H1 (cell line): ENCODE measurements at regions not wholly inside any gene's neighbourhood (a gene's known extent, or its start where the extent isn't known, plus 50 kb on each side); places are given as distances from the start of the nearest gene placed in this dataset.

Experiments
- CTCF ChIA-PET: fragments of 300-600 bp; sonication (Branson Sonifier 250); formaldehyde crosslinking; loops from one replicate; lab custom pipeline; 2021; ENCODE audit not compliant: partially characterized antibody; lab: Charles Lee
- POLR2A ChIA-PET: fragments of 300-600 bp; sonication (Branson Sonifier 250); formaldehyde crosslinking; loops from one replicate; lab custom pipeline; 2021; ENCODE audit warnings: inconsistent platforms; ENCODE audit not compliant: partially characterized antibody; lab: Charles Lee
- DNase-seq, 2 experiments: peaks; one replicate each; pipeline versions ENCODE4 v3.0.0 to v3.0.0-alpha.2; 2010 to 2022; ENCODE audit warnings: low spot score in 2 of 2, low read depth in 1 of 2, mixed read lengths in 1 of 2
- FAIRE-seq: peaks from 2 replicates; lab custom pipeline; 2011; peaks lifted over from hg19 to GRCh38; lab: Jason Lieb, UNC
- H2AFZ ChIP-seq: 2 replicates; pipeline ENCODE4 v1.8.1; 2012; ENCODE audit warnings: low read length, inconsistent platforms
- H2AK5ac ChIP-seq: 2 replicates; pipeline ENCODE4 v1.6.1; 2013; ENCODE audit warnings: low read depth, low read length
- H2BK120ac ChIP-seq: replicated peaks from 2 replicates; pipeline ENCODE3; 2013; ENCODE audit warnings: low read depth, low read length, inconsistent platforms
- H2BK12ac ChIP-seq: 2 replicates; pipeline ENCODE4 v1.6.1; 2013; ENCODE audit warnings: low read depth, low read length
- H2BK15ac ChIP-seq: 2 replicates; pipeline ENCODE4 v1.6.1; 2013; ENCODE audit warnings: low read length
- H2BK20ac ChIP-seq: 2 replicates; pipeline ENCODE4 v1.6.1; 2013; ENCODE audit warnings: low read length
- H2BK5ac ChIP-seq: 2 replicates; pipeline ENCODE4 v1.6.1; 2013; ENCODE audit warnings: low read depth, low read length
- H3K14ac ChIP-seq: 2 replicates; pipeline ENCODE4 v1.6.1; 2013; ENCODE audit warnings: inconsistent platforms; ENCODE audit not compliant: insufficient read length
- H3K18ac ChIP-seq: 2 replicates; pipeline ENCODE4 v1.6.1; 2013; ENCODE audit warnings: low read length; ENCODE audit errors: extremely low read depth
- H3K23ac ChIP-seq: 2 replicates; pipeline ENCODE4 v1.6.1; 2013; ENCODE audit warnings: inconsistent platforms; ENCODE audit not compliant: insufficient read length
- H3K23me2 ChIP-seq: 2 replicates; pipeline ENCODE4 v1.6.1; 2013; ENCODE audit warnings: low read depth, low read length
- H3K27ac ChIP-seq: 2 replicates; pipeline ENCODE4 v1.6.1; 2011; ENCODE audit warnings: low read depth, low read length, inconsistent platforms
- H3K27me3 ChIP-seq, 4 experiments: replicated peaks in 1 of 4; 1 replicate in 1 of 4; 2 replicates in 3 of 4; pipeline versions ENCODE4 v1.6.1 to v1.8.1; 2011 to 2013; ENCODE audit warnings: low read length in 3 of 4, mild to moderate bottlenecking in 3 of 4, inconsistent platforms in 2 of 4, mixed read lengths in 2 of 4, moderate library complexity in 1 of 4; ENCODE audit not compliant: control insufficient read depth in 3 of 4, insufficient read depth in 3 of 4; ENCODE audit errors: extremely low read depth in 1 of 4
- H3K36me3 ChIP-seq, 4 experiments: 2 replicates each; pipeline versions ENCODE4 v1.6.1 to v1.8.1; 2011 to 2013; ENCODE audit warnings: mild to moderate bottlenecking in 4 of 4, low read length in 3 of 4, moderate library complexity in 2 of 4, control low read depth in 1 of 4, inconsistent platforms in 1 of 4; ENCODE audit not compliant: insufficient read depth in 4 of 4, control insufficient read depth in 2 of 4
- H3K4ac ChIP-seq: replicated peaks from 2 replicates; pipeline ENCODE3; 2013; ENCODE audit warnings: low read length, low read depth, mixed read lengths, inconsistent platforms; ENCODE audit not compliant: insufficient read length
- H3K4me1 ChIP-seq, 4 experiments: replicated peaks in 1 of 4; 1 replicate in 1 of 4; 2 replicates in 3 of 4; pipeline versions ENCODE4 v1.6.1 to v1.8.1; 2011 to 2013; ENCODE audit warnings: low read length in 3 of 4, inconsistent platforms in 2 of 4, mixed read lengths in 1 of 4; ENCODE audit not compliant: insufficient read depth in 4 of 4, control insufficient read depth in 3 of 4
- H3K4me2 ChIP-seq, 2 experiments: 2 replicates each; pipeline versions ENCODE4 v1.6.1 to v1.8.1; 2011 to 2013; ENCODE audit warnings: low read depth in 2 of 2, low read length in 2 of 2, control low read depth in 1 of 2, inconsistent platforms in 1 of 2, mild to moderate bottlenecking in 1 of 2; ENCODE audit not compliant: insufficient read depth in 1 of 2
- H3K4me3 ChIP-seq, 4 experiments: fragments of 200-600, 300-600 bp in 1 of 4; sonication (generic), shearing (Covaris generic), sonication (Bioruptor Twin) in 1 of 4; 2 replicates each; pipeline versions ENCODE4 v1.5.1 to v1.8.1; 2011 to 2016; ENCODE audit warnings: low read length in 4 of 4, low read depth in 3 of 4, control low read depth in 2 of 4, inconsistent platforms in 2 of 4, mild to moderate bottlenecking in 2 of 4, mixed read lengths in 1 of 4, moderate library complexity in 1 of 4; ENCODE audit not compliant: insufficient read depth in 2 of 4; ENCODE audit errors: extremely low read depth in 1 of 4
- H3K56ac ChIP-seq: replicated peaks from 2 replicates; pipeline ENCODE3; 2013; ENCODE audit warnings: low read depth, mild to moderate bottlenecking, mixed read lengths, low read length, inconsistent platforms; ENCODE audit not compliant: insufficient read length
- H3K79me1 ChIP-seq: 2 replicates; pipeline ENCODE4 v1.6.1; 2013; ENCODE audit warnings: low read depth, low read length, control low read depth
- H3K79me2 ChIP-seq, 2 experiments: 2 replicates each; pipeline versions ENCODE4 v1.6.1 to v1.8.1; 2012 to 2013; ENCODE audit warnings: low read length in 2 of 2, mild to moderate bottlenecking in 2 of 2, inconsistent platforms in 1 of 2; ENCODE audit not compliant: insufficient read depth in 2 of 2, control insufficient read depth in 1 of 2
- H3K9ac ChIP-seq, 4 experiments: replicated peaks in 1 of 4; 1 replicate in 1 of 4; 2 replicates in 3 of 4; pipeline versions ENCODE4 v1.6.1 to v1.8.1; 2011 to 2013; ENCODE audit warnings: low read depth in 3 of 4, low read length in 3 of 4, control low read depth in 2 of 4, mild to moderate bottlenecking in 2 of 4, moderate library complexity in 2 of 4, inconsistent platforms in 1 of 4; ENCODE audit errors: extremely low read depth in 1 of 4
- H3K9me3 ChIP-seq, 2 experiments: 2 replicates each; pipeline versions ENCODE4 v1.6.1 to v1.8.1; 2012 to 2013; ENCODE audit warnings: mild to moderate bottlenecking in 2 of 2, moderate library complexity in 2 of 2, control low read depth in 1 of 2, inconsistent platforms in 1 of 2, low read depth in 1 of 2, low read length in 1 of 2, mixed read lengths in 1 of 2; ENCODE audit not compliant: insufficient read depth in 2 of 2
- H4K20me1 ChIP-seq, 2 experiments: replicated peaks in 1 of 2; 2 replicates each; pipeline versions ENCODE3 to v1.8.1; 2011 to 2013; ENCODE audit warnings: inconsistent platforms in 2 of 2, low read length in 2 of 2, mild to moderate bottlenecking in 1 of 2; ENCODE audit not compliant: insufficient read depth in 2 of 2, control insufficient read depth in 1 of 2
- H4K5ac ChIP-seq: 2 replicates; pipeline ENCODE4 v1.6.1; 2013; ENCODE audit warnings: low read length, low read depth, mixed read lengths, inconsistent platforms; ENCODE audit not compliant: insufficient read length
- H4K8ac ChIP-seq: 2 replicates; pipeline ENCODE4 v1.8.0; 2013; ENCODE audit warnings: mild to moderate bottlenecking, moderate library complexity, low read length, inconsistent platforms; ENCODE audit not compliant: insufficient read depth; ENCODE audit errors: extremely low read depth
- H4K91ac ChIP-seq: replicated peaks from 2 replicates; pipeline ENCODE3; 2013; ENCODE audit warnings: low read length, mixed read lengths, inconsistent platforms; ENCODE audit not compliant: insufficient read length
- BCL11A ChIP-seq, 2 experiments: IDR thresholded peaks; one replicate each; pipeline ENCODE4 v1.6.1; 2011; ENCODE audit warnings: low read depth in 2 of 2, low read length in 2 of 2, mild to moderate bottlenecking in 2 of 2
- E2F6 ChIP-seq: IDR thresholded peaks from 2 replicates; pipeline ENCODE4 v1.6.1; 2012; ENCODE audit warnings: inconsistent platforms
- HDAC6 ChIP-seq: IDR thresholded peaks from one replicate; pipeline ENCODE4 v1.7.1; 2012; ENCODE audit warnings: low read depth, mild to moderate bottlenecking, inconsistent platforms, low read length, moderate library complexity
- YY1 ChIP-seq: IDR thresholded peaks from 2 replicates; pipeline ENCODE4 v1.6.1; 2011; ENCODE audit warnings: low read depth, mild to moderate bottlenecking, low read length
- WGBS, 2 experiments: shearing (Covaris generic) in 1 of 2; methylation state at CpG; one replicate each; pipeline versions ENCODE4 v1.1.6 to v1.1.7; 2013 to 2015; ENCODE audit warnings: low lambda C conversion rate in 2 of 2, mixed read lengths in 2 of 2, inconsistent platforms in 1 of 2, low coverage in 1 of 2, missing lambda C conversion rate in 1 of 2; ENCODE audit not compliant: insufficient replicate concordance in 2 of 2, insufficient coverage in 1 of 2, insufficient read length in 1 of 2; ENCODE audit errors: extremely low coverage in 1 of 2, missing lambda C conversion rate in 1 of 2; 5-methylcytosine and 5-hydroxymethylcytosine counted together

GRCh38 chr2:201975434-201975833, 58.2 kb upstream of the FZD7 start:
- 90% methylated on average over 8 of the region's 8 CpGs; no CpG with 5 or more reads in 1 of the 2 experiments for WGBS, 2 experiments
- Histone ChIP-seq H3K23me2 (peaks cover 12% of the 10 kb centered on the region), H4K20me1 (no peaks in the 10 kb centered on the region)

More at GRCh38 chr2:201975434-201975833, 58.2 kb upstream of the FZD7 start:
- Histone ChIP-seq H3K56ac (no peak overlapping the region), H4K5ac (no peak overlapping the region), H3K9me3 (no peaks in the 10 kb centered on the region), H2AK5ac (no peak overlapping the region; the same call in 1 of the 2 replicates), H3K9ac (no peak overlapping the region), H2BK15ac (no peak overlapping the region), H3K4ac (no peak overlapping the region), H3K14ac (no peak overlapping the region), H3K23ac (no peak overlapping the region), H3K27me3 (no peaks in the 10 kb centered on the region), H3K79me1 (peaks cover 2% of the 10 kb centered on the region; the same call in 1 of the 2 replicates), H4K91ac (peak overlapping the region; percentile 58), H2BK5ac (no peak overlapping the region), H3K18ac (peak overlapping the region; percentile 71; the same call in 1 of the 2 replicates), H3K4me1 (peaks cover 23 to 44% (median 33%) of the 10 kb centered on the region in 4 experiments), H3K27ac (no peak overlapping the region), H3K36me3 (peaks cover 0 to 30% (median 0%) of the 10 kb centered on the region in 4 experiments; a peak in 3 of 8 replicates), H3K4me2 (no peak overlapping the region), H2BK120ac (peak overlapping the region; percentile 12), H3K4me3 (no peak overlapping the region), H2BK20ac (no peak overlapping the region), H2BK12ac (peak overlapping the region; percentile 78; the same call in 1 of the 2 replicates), H4K8ac (no peak overlapping the region; the same call in 1 of the 2 replicates), H3K79me2 (peaks cover 11 to 18% of the 10 kb centered on the region in 2 experiments), H2AFZ (no peak overlapping the region)
- POLR2A ChIA-PET = interaction anchor here (0.8 to 12.1 kb wide), 6 partner anchors 9 to 60 kb away, joined by 4 to 186 read pairs (median 40); no protein-coding TSS in a partner anchor
- DNase-seq = no peak
- CTCF ChIA-PET = interaction anchor here (1.0 to 1.4 kb wide), 3 partner anchors 10 to 115 kb away, joined by 3 to 5 read pairs (median 4); no protein-coding TSS in a partner anchor
- TF ChIP-seq E2F6 = no peak
- no peak for TF ChIP-seq BCL11A (IDR thresholded peaks at IDR 0.05; ENCODE audit: low read depth in 2 of 2, low read length in 2 of 2)
- TF ChIP-seq HDAC6 = no peak
- TF ChIP-seq YY1 = no peak
- FAIRE-seq = no peak
